WTC11 (cell line): ENCODE measurements at regions not wholly inside any gene's neighbourhood (a gene's known extent, or its start where the extent isn't known, plus 50 kb on each side); places are given as distances from the start of the nearest gene placed in this dataset.

Experiments
- GRHL2 ChIP-seq: fragments of 250-450 bp; sonication (Bioruptor Pico); IDR thresholded peaks from 2 replicates; pipeline ENCODE4 v1.8.0; 2022; ENCODE audit warnings: mild to moderate bottlenecking, moderate library complexity; ENCODE audit not compliant: insufficient replicate concordance, severe bottlenecking
- TF ChIP-seq, protein P1 (sequence below): fragments of 200-600 bp; IDR thresholded peaks from 2 replicates; pipeline ENCODE4 v1.8.0; 2022; ENCODE audit warnings: antibody characterized with exemption

DNA sequence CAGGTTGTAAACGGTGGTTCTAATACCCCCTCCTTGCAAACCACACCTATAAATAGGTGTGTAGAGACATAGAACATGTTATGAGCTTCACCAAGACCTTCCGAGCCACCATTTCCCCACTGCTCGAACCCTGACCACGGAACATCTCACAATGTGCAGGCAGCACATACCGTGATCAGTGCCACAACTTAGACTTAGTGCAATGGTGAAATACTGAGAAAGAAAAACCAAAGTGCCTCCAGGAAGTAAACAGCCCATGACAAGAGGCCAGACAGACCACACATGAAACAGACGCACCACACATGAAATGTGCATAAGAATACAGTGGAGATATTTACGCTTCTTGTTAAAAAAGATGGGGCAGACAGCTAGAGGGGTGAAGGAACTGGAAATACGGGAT, 166.9 kb upstream of the CCND2 start:
- no peak for TF ChIP-seq GRHL2
- TF ChIP-seq, protein P1, sequence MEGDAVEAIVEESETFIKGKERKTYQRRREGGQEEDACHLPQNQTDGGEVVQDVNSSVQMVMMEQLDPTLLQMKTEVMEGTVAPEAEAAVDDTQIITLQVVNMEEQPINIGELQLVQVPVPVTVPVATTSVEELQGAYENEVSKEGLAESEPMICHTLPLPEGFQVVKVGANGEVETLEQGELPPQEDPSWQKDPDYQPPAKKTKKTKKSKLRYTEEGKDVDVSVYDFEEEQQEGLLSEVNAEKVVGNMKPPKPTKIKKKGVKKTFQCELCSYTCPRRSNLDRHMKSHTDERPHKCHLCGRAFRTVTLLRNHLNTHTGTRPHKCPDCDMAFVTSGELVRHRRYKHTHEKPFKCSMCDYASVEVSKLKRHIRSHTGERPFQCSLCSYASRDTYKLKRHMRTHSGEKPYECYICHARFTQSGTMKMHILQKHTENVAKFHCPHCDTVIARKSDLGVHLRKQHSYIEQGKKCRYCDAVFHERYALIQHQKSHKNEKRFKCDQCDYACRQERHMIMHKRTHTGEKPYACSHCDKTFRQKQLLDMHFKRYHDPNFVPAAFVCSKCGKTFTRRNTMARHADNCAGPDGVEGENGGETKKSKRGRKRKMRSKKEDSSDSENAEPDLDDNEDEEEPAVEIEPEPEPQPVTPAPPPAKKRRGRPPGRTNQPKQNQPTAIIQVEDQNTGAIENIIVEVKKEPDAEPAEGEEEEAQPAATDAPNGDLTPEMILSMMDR: no peak
